ENCODE measurements at regions not wholly inside any gene's neighbourhood (a gene's known extent, or its start where the extent isn't known, plus 50 kb on each side); places are given as distances from the start of the nearest gene placed in this dataset.

- DNase-seq (ENCODE audit: extremely low read depth, low read depth), result no peak
Measured at GRCh38 chr7:156167987-156168386, 355.7 kb upstream of the SHH start.

- no peak for DNase-seq (ENCODE audit: extremely low read depth, low read depth)
Measured at GRCh38 chr7:156167417-156167807, 355.1 kb upstream of the SHH start.

- no peak for DNase-seq (ENCODE audit: extremely low read depth, low read depth)
Measured at GRCh38 chr7:156166692-156167416, 354.6 kb upstream of the SHH start.

- no peak for DNase-seq (ENCODE audit: extremely low read depth, low read depth)
Measured at GRCh38 chr7:156163747-156164146, 351.5 kb upstream of the SHH start.

GRCh38 chr7:156162451-156162850 is 350.2 kb upstream of the SHH start:
- DNase-seq (ENCODE audit: extremely low read depth, low read depth), result no peak

GRCh38 chr7:156160811-156161210 is 348.5 kb upstream of the SHH start:
- no peak for DNase-seq (ENCODE audit: extremely low read depth, low read depth)

- no peak for DNase-seq (ENCODE audit: extremely low read depth, low read depth)
Measured at GRCh38 chr7:156158693-156159092, 346.4 kb upstream of the SHH start.

GRCh38 chr7:156158213-156158612 is 345.9 kb upstream of the SHH start:
- DNase-seq (ENCODE audit: extremely low read depth, low read depth), result no peak

- DNase-seq (ENCODE audit: extremely low read depth, low read depth), result no peak
Measured at GRCh38 chr7:156157409-156158012, 345.2 kb upstream of the SHH start.

GRCh38 chr7:156156734-156157408 is 344.6 kb upstream of the SHH start:
- DNase-seq (ENCODE audit: extremely low read depth, low read depth), result peak; percentile 57

GRCh38 chr7:156155988-156156733 is 343.9 kb upstream of the SHH start:
- no peak for DNase-seq (ENCODE audit: extremely low read depth, low read depth)

GRCh38 chr7:156153590-156153989 is 341.3 kb upstream of the SHH start:
- no peak for DNase-seq (ENCODE audit: extremely low read depth, low read depth)

GRCh38 chr7:156152390-156152789 is 340.1 kb upstream of the SHH start:
- no peak for DNase-seq (ENCODE audit: extremely low read depth, low read depth)

- DNase-seq (ENCODE audit: extremely low read depth, low read depth), result no peak
Measured at GRCh38 chr7:156151658-156152057, 339.4 kb upstream of the SHH start.

- no peak for DNase-seq (ENCODE audit: extremely low read depth, low read depth)
Measured at GRCh38 chr7:156151078-156151477, 338.8 kb upstream of the SHH start.

- DNase-seq (ENCODE audit: extremely low read depth, low read depth), result no peak
Measured at GRCh38 chr7:156148995-156149394, 336.7 kb upstream of the SHH start.

- DNase-seq (ENCODE audit: extremely low read depth, low read depth), result no peak
Measured at GRCh38 chr7:156148547-156148946, 336.3 kb upstream of the SHH start.

- DNase-seq (ENCODE audit: extremely low read depth, low read depth), result no peak
Measured at GRCh38 chr7:156147756-156148504, 335.7 kb upstream of the SHH start.

GRCh38 chr7:156147104-156147503 is 334.8 kb upstream of the SHH start:
- no peak for DNase-seq (ENCODE audit: extremely low read depth, low read depth)

GRCh38 chr7:156145996-156146395 is 333.7 kb upstream of the SHH start:
- no peak for DNase-seq (ENCODE audit: extremely low read depth, low read depth)

GRCh38 chr7:156145184-156145583 is 332.9 kb upstream of the SHH start:
- DNase-seq (ENCODE audit: extremely low read depth, low read depth), result no peak
